GM23338 (cell line): ENCODE measurements at regions not wholly inside any gene's neighbourhood (a gene's known extent, or its start where the extent isn't known, plus 50 kb on each side); places are given as distances from the start of the nearest gene placed in this dataset.

Source experiments
- ATAC-seq: fragments of 200-7000 bp; cut with Tn5 transposase; 3 replicates; pipeline ENCODE4 v1.9.1; 2020
- DNase-seq: peaks from one replicate; pipeline ENCODE4 v3.0.0-alpha.2; 2015; ENCODE audit warnings: low spot score
- H2AFZ ChIP-seq: fragments of 200-600 bp; sonication (generic); 2 replicates; pipeline ENCODE4 v1.8.0; 2016; ENCODE audit warnings: antibody characterized with exemption, mild to moderate bottlenecking, moderate library complexity
- H3F3A ChIP-seq: fragments of 200-600 bp; sonication (generic); replicated peaks from 2 replicates; pipeline ENCODE4 v1.8.0; 2017; ENCODE audit warnings: antibody characterized with exemption, mixed run types, low read depth
- H3K27ac ChIP-seq: fragments of 200-600 bp; sonication (generic); 2 replicates; pipeline ENCODE4 v1.6.1; 2016; ENCODE audit warnings: low read depth
- H3K27me3 ChIP-seq: fragments of 200-600 bp; sonication (generic); 2 replicates; pipeline ENCODE4 v1.8.0; 2016; ENCODE audit warnings: mild to moderate bottlenecking, mixed run types, moderate library complexity; ENCODE audit not compliant: insufficient read depth
- H3K36me3 ChIP-seq: fragments of 200-600 bp; sonication (generic); 2 replicates; pipeline ENCODE4 v1.8.0; 2016; ENCODE audit warnings: mild to moderate bottlenecking; ENCODE audit not compliant: insufficient read depth
- H3K4me1 ChIP-seq: fragments of 200-600 bp; sonication (generic); 2 replicates; pipeline ENCODE4 v1.8.0; 2016; ENCODE audit warnings: mild to moderate bottlenecking, moderate library complexity; ENCODE audit not compliant: insufficient read depth
- H3K4me2 ChIP-seq: fragments of 200-600 bp; sonication (generic); 2 replicates; pipeline ENCODE4 v1.7.1; 2017; ENCODE audit warnings: mixed run types
- H3K4me3 ChIP-seq: fragments of 200-600 bp; sonication (generic); 2 replicates; pipeline ENCODE4 v1.6.1; 2016; ENCODE audit warnings: mixed run types
- H3K79me2 ChIP-seq: fragments of 200-600 bp; sonication (generic); replicated peaks from 2 replicates; pipeline ENCODE4 v1.8.0; 2017; ENCODE audit warnings: mild to moderate bottlenecking; ENCODE audit not compliant: insufficient read depth
- H3K9me2 ChIP-seq: fragments of 200-600 bp; sonication (generic); 2 replicates; pipeline ENCODE4 v1.8.0; 2017; ENCODE audit not compliant: insufficient read depth
- H4K20me1 ChIP-seq: fragments of 200-600 bp; sonication (generic); replicated peaks from 2 replicates; pipeline ENCODE4 v1.8.0; 2017; ENCODE audit warnings: mild to moderate bottlenecking; ENCODE audit not compliant: insufficient read depth
- H3K27ac Mint-ChIP-seq: 2 replicates; pipeline ENCODE4 v1.8.0; 2020; ENCODE audit warnings: inconsistent platforms, mild to moderate bottlenecking, moderate library complexity, mixed read lengths
- H3K27me3 Mint-ChIP-seq: 3 replicates; pipeline ENCODE4 v1.8.0; 2022; ENCODE audit warnings: low read depth, mild to moderate bottlenecking, moderate library complexity, mixed read lengths, inconsistent platforms; ENCODE audit not compliant: insufficient read depth, poor library complexity
- H3K36me3 Mint-ChIP-seq: 3 replicates; pipeline ENCODE4 v1.8.0; 2021; ENCODE audit warnings: low read depth, mild to moderate bottlenecking, inconsistent platforms, moderate library complexity, mixed read lengths
- H3K4me1 Mint-ChIP-seq: 3 replicates; pipeline ENCODE4 v1.8.0; 2020; ENCODE audit warnings: mild to moderate bottlenecking, inconsistent platforms, mixed read lengths
- H3K4me3 Mint-ChIP-seq: 3 replicates; pipeline ENCODE4 v1.8.0; 2021; ENCODE audit warnings: moderate library complexity, mild to moderate bottlenecking, inconsistent platforms, mixed read lengths
- H3K9me3 Mint-ChIP-seq: 3 replicates; pipeline ENCODE4 v1.8.0; 2020; ENCODE audit warnings: moderate library complexity, mild to moderate bottlenecking, inconsistent platforms, mixed read lengths
- CREB1 ChIP-seq: fragments of 250-450 bp; sonication (Bioruptor Pico); IDR thresholded peaks from 2 replicates; pipeline ENCODE4 v1.5.0; 2020; ENCODE audit warnings: low read depth, mild to moderate bottlenecking, moderate library complexity
- EZH2 ChIP-seq: fragments of 200-600 bp; sonication (generic); IDR thresholded peaks from one replicate; pipeline ENCODE4 v1.8.0; 2017; ENCODE audit warnings: antibody characterized with exemption, mild to moderate bottlenecking, low read depth; ENCODE audit not compliant: unreplicated experiment
- EZH2phosphoT487 ChIP-seq: fragments of 200-600 bp; sonication (generic); IDR thresholded peaks from one replicate; pipeline ENCODE4 v1.8.1; 2018; ENCODE audit warnings: antibody characterized with exemption; ENCODE audit not compliant: unreplicated experiment
- JUNB ChIP-seq: IDR thresholded peaks from one replicate; pipeline ENCODE4 v1.6.1; 2016; ENCODE audit warnings: antibody characterized with exemption; ENCODE audit not compliant: unreplicated experiment
- NANOG ChIP-seq: IDR thresholded peaks from 2 replicates; pipeline ENCODE4 v1.6.1; 2016; ENCODE audit warnings: antibody characterized with exemption, borderline replicate concordance
- POLR2AphosphoS5 ChIP-seq: IDR thresholded peaks from 2 replicates; pipeline ENCODE4 v1.6.1; 2016; ENCODE audit warnings: antibody characterized with exemption, low read depth
- REST ChIP-seq: IDR thresholded peaks from one replicate; pipeline ENCODE4 v1.6.1; 2018; ENCODE audit warnings: antibody characterized with exemption; ENCODE audit not compliant: unreplicated experiment
- STAT1 ChIP-seq: IDR thresholded peaks from one replicate; pipeline ENCODE4 v1.6.1; 2016; ENCODE audit warnings: antibody characterized with exemption; ENCODE audit not compliant: unreplicated experiment
- ZNF114 ChIP-seq: fragments of 250-450 bp; sonication (Bioruptor Pico); IDR thresholded peaks from 2 replicates; pipeline ENCODE4 v1.5.0; 2020; ENCODE audit warnings: mild to moderate bottlenecking, moderate library complexity
- ZNF331 ChIP-seq: fragments of 250-450 bp; sonication (Bioruptor Pico); IDR thresholded peaks from 2 replicates; pipeline ENCODE4 v1.5.0; 2020; ENCODE audit warnings: low read depth, mild to moderate bottlenecking, moderate library complexity
- TF ChIP-seq, protein P1 (sequence below), 2 experiments: fragments of 200-600 bp in 1 of 2; sonication (generic) in 1 of 2; conservative IDR thresholded peaks; 2 replicates each; pipeline versions ENCODE4 v1.5.1 to v1.6.1; 2016 to 2017; ENCODE audit warnings: antibody characterized with exemption in 2 of 2, low read depth in 2 of 2, mild to moderate bottlenecking in 2 of 2, moderate library complexity in 1 of 2
- TF ChIP-seq, protein P2 (sequence below): IDR thresholded peaks from 2 replicates; pipeline ENCODE4 v1.6.1; 2016; ENCODE audit warnings: antibody characterized with exemption
- TF ChIP-seq, protein P3 (sequence below): fragments of 250-450 bp; sonication (Bioruptor Pico); IDR thresholded peaks from 2 replicates; pipeline ENCODE4 v1.5.0; 2020; ENCODE audit warnings: mild to moderate bottlenecking, moderate library complexity

DNA sequence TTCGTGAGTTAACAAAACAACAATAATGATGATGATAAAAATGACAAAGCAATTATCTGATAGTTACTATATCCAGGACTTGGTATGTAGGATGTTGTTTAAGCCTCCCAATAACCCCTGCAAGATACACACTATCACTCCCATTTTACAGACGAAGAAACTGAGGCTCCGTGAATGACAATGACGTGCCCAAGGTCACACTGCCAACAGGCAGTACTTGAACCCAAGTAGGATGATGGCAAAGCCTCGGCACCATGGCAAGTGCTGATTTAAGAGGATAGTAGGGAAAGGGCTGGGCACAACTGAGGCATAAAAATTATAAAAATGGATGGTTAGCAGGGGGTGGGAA lies 226.8 kb upstream of the LHX5 start:
- peaks cover 20% of the 10 kb centered on the region for H3K4me1 ChIP-seq
- no peak for DNase-seq
- H3K9me3 Mint-ChIP-seq, result no peaks in the 10 kb centered on the region
- no peak overlapping the region for H3K4me3 Mint-ChIP-seq
- H3K36me3 Mint-ChIP-seq, result no peaks in the 10 kb centered on the region
- H3K4me3 ChIP-seq, result peak overlapping the region; percentile 21; the same call in 1 of the 2 replicates
- H3K27ac ChIP-seq, result no peak overlapping the region
- TF ChIP-seq CREB1, result no peak
- TF ChIP-seq, protein P1, sequence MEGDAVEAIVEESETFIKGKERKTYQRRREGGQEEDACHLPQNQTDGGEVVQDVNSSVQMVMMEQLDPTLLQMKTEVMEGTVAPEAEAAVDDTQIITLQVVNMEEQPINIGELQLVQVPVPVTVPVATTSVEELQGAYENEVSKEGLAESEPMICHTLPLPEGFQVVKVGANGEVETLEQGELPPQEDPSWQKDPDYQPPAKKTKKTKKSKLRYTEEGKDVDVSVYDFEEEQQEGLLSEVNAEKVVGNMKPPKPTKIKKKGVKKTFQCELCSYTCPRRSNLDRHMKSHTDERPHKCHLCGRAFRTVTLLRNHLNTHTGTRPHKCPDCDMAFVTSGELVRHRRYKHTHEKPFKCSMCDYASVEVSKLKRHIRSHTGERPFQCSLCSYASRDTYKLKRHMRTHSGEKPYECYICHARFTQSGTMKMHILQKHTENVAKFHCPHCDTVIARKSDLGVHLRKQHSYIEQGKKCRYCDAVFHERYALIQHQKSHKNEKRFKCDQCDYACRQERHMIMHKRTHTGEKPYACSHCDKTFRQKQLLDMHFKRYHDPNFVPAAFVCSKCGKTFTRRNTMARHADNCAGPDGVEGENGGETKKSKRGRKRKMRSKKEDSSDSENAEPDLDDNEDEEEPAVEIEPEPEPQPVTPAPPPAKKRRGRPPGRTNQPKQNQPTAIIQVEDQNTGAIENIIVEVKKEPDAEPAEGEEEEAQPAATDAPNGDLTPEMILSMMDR (conservative IDR thresholded peaks at IDR 0.05; ENCODE audit: low read depth in 2 of 2), result no peak
- no peak for TF ChIP-seq EZH2phosphoT487
- TF ChIP-seq ZNF114 (CRISPR knock-in tag), result no peak
- TF ChIP-seq NANOG, result no peak
- no peak for TF ChIP-seq POLR2AphosphoS5
- TF ChIP-seq STAT1, result no peak
- TF ChIP-seq, protein P2, sequence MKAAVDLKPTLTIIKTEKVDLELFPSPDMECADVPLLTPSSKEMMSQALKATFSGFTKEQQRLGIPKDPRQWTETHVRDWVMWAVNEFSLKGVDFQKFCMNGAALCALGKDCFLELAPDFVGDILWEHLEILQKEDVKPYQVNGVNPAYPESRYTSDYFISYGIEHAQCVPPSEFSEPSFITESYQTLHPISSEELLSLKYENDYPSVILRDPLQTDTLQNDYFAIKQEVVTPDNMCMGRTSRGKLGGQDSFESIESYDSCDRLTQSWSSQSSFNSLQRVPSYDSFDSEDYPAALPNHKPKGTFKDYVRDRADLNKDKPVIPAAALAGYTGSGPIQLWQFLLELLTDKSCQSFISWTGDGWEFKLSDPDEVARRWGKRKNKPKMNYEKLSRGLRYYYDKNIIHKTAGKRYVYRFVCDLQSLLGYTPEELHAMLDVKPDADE, result no peak
- TF ChIP-seq JUNB, result no peak
- TF ChIP-seq, protein P3, sequence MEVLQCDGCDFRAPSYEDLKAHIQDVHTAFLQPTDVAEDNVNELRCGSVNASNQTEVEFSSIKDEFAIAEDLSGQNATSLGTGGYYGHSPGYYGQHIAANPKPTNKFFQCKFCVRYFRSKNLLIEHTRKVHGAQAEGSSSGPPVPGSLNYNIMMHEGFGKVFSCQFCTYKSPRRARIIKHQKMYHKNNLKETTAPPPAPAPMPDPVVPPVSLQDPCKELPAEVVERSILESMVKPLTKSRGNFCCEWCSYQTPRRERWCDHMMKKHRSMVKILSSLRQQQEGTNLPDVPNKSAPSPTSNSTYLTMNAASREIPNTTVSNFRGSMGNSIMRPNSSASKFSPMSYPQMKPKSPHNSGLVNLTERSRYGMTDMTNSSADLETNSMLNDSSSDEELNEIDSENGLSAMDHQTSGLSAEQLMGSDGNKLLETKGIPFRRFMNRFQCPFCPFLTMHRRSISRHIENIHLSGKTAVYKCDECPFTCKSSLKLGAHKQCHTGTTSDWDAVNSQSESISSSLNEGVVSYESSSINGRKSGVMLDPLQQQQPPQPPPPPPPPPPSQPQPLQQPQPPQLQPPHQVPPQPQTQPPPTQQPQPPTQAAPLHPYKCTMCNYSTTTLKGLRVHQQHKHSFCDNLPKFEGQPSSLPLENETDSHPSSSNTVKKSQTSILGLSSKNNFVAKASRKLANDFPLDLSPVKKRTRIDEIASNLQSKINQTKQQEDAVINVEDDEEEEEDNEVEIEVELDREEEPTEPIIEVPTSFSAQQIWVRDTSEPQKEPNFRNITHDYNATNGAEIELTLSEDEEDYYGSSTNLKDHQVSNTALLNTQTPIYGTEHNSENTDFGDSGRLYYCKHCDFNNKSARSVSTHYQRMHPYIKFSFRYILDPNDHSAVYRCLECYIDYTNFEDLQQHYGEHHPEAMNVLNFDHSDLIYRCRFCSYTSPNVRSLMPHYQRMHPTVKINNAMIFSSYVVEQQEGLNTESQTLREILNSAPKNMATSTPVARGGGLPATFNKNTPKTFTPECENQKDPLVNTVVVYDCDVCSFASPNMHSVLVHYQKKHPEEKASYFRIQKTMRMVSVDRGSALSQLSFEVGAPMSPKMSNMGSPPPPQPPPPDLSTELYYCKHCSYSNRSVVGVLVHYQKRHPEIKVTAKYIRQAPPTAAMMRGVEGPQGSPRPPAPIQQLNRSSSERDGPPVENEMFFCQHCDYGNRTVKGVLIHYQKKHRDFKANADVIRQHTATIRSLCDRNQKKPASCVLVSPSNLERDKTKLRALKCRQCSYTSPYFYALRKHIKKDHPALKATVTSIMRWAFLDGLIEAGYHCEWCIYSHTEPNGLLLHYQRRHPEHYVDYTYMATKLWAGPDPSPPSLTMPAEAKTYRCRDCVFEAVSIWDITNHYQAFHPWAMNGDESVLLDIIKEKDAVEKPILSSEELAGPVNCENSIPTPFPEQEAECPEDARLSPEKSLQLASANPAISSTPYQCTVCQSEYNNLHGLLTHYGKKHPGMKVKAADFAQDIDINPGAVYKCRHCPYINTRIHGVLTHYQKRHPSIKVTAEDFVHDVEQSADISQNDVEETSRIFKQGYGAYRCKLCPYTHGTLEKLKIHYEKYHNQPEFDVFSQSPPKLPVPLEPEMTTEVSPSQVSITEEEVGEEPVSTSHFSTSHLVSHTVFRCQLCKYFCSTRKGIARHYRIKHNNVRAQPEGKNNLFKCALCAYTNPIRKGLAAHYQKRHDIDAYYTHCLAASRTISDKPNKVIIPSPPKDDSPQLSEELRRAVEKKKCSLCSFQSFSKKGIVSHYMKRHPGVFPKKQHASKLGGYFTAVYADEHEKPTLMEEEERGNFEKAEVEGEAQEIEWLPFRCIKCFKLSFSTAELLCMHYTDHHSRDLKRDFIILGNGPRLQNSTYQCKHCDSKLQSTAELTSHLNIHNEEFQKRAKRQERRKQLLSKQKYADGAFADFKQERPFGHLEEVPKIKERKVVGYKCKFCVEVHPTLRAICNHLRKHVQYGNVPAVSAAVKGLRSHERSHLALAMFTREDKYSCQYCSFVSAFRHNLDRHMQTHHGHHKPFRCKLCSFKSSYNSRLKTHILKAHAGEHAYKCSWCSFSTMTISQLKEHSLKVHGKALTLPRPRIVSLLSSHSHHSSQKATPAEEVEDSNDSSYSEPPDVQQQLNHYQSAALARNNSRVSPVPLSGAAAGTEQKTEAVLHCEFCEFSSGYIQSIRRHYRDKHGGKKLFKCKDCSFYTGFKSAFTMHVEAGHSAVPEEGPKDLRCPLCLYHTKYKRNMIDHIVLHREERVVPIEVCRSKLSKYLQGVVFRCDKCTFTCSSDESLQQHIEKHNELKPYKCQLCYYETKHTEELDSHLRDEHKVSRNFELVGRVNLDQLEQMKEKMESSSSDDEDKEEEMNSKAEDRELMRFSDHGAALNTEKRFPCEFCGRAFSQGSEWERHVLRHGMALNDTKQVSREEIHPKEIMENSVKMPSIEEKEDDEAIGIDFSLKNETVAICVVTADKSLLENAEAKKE, result no peak
- no peak for TF ChIP-seq REST
- no peak for TF ChIP-seq EZH2
- no peak for TF ChIP-seq ZNF331
- no peaks in the 10 kb centered on the region for H3K79me2 ChIP-seq
- no peaks in the 10 kb centered on the region for H3K27me3 ChIP-seq
- H2AFZ ChIP-seq, result no peak overlapping the region
- peak overlapping the region; percentile 62 for H3K4me2 ChIP-seq
- H4K20me1 ChIP-seq, result no peaks in the 10 kb centered on the region
- H3K27ac Mint-ChIP-seq, result no peak overlapping the region; the same call in 1 of the 2 replicates
- no peaks in the 10 kb centered on the region for H3K36me3 ChIP-seq
- H3K4me1 Mint-ChIP-seq, result peaks cover 24% of the 10 kb centered on the region
- H3F3A ChIP-seq, result no peaks in the 10 kb centered on the region; the same call in 1 of the 2 replicates
- H3K27me3 Mint-ChIP-seq, result no peaks in the 10 kb centered on the region
- H3K9me2 ChIP-seq, result no peaks in the 10 kb centered on the region
- no peak for ATAC-seq
